Mesothelial cell of epicardium (in vitro differentiated cells): ENCODE measurements at regions not wholly inside any gene's neighbourhood (a gene's known extent, or its start where the extent isn't known, plus 50 kb on each side); places are given as distances from the start of the nearest gene placed in this dataset.

Source experiments
- DNase-seq, 2 experiments: peaks; one replicate each; pipeline ENCODE4 v3.0.0; 2021; ENCODE audit warnings: low spot score in 2 of 2; ENCODE audit not compliant: unreplicated experiment in 2 of 2
- H3K27ac Mint-ChIP-seq: 2 replicates; pipeline ENCODE4 v1.8.0; 2021; ENCODE audit warnings: mixed read lengths
- H3K27me3 Mint-ChIP-seq: 2 replicates; pipeline ENCODE4 v1.8.0; 2021; ENCODE audit warnings: low read depth, mixed read lengths
- H3K36me3 Mint-ChIP-seq: 2 replicates; pipeline ENCODE4 v1.8.0; 2021; ENCODE audit warnings: mixed read lengths
- H3K4me1 Mint-ChIP-seq: 2 replicates; pipeline ENCODE4 v1.8.0; 2021; ENCODE audit warnings: mixed read lengths
- H3K4me3 Mint-ChIP-seq: 2 replicates; pipeline ENCODE4 v1.8.0; 2021; ENCODE audit warnings: mild to moderate bottlenecking, moderate library complexity, mixed read lengths
- H3K9me3 Mint-ChIP-seq: 2 replicates; pipeline ENCODE4 v1.8.0; 2021; ENCODE audit warnings: mixed read lengths
- TF ChIP-seq, protein P1 (sequence below): fragments of 200-600 bp; sonication (generic); IDR thresholded peaks from one replicate; pipeline ENCODE4 v1.5.0; 2021; ENCODE audit warnings: antibody characterized with exemption; ENCODE audit not compliant: unreplicated experiment

DNA sequence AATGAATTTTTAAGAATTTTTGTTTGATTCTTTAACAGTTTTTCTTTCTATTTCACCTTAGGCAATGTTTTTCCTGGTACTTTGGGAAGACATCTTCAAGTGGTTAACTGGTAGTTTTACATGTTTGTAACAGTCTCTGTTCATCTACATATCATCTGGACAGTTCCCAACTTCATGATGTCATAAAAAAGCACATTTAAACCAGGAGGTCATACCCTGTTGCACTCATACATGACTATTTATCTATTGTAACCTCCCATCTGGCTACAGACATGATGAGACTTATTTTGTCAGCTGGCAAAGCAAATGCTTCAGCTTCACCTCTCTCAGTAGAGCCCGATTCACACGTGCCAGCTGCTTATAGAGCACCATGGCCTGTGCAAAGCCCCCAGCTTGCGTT lies 99.8 kb upstream of the YPEL5 start:
- H3K27me3 Mint-ChIP-seq = peaks cover 26% of the 10 kb centered on the region

DNA sequence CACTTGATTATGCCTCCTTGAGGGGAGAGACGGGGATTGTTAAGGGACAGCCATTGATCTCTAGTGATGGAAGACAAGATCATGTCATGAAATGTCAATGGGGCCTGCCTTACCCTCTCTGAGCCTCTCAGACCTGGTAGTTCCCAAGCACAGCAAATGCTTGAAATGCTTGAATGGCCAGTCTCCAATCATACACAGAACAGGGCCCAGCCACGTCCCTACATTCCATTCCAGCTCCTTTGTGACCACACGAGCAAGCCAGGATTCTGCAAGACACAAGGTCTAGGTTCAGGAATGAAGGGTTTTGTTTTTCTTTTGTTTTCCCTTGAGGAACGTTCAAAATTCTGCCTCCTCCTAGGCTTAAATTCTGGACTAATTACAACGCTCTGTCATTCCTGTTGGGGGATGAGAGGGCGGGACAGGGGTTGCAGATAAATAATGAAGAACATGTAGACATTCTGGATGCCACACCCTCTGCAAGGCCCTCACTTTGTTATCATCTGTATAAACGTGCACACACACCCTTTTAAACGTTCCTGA lies 98.1 kb upstream of the YPEL5 start:
- TF ChIP-seq, protein P1, sequence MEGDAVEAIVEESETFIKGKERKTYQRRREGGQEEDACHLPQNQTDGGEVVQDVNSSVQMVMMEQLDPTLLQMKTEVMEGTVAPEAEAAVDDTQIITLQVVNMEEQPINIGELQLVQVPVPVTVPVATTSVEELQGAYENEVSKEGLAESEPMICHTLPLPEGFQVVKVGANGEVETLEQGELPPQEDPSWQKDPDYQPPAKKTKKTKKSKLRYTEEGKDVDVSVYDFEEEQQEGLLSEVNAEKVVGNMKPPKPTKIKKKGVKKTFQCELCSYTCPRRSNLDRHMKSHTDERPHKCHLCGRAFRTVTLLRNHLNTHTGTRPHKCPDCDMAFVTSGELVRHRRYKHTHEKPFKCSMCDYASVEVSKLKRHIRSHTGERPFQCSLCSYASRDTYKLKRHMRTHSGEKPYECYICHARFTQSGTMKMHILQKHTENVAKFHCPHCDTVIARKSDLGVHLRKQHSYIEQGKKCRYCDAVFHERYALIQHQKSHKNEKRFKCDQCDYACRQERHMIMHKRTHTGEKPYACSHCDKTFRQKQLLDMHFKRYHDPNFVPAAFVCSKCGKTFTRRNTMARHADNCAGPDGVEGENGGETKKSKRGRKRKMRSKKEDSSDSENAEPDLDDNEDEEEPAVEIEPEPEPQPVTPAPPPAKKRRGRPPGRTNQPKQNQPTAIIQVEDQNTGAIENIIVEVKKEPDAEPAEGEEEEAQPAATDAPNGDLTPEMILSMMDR = no peak
- DNase-seq = no peak
- H3K4me3 Mint-ChIP-seq = no peak overlapping the region
- peaks cover 34% of the 10 kb centered on the region for H3K27me3 Mint-ChIP-seq
- H3K36me3 Mint-ChIP-seq = no peaks in the 10 kb centered on the region
- no peaks in the 10 kb centered on the region for H3K9me3 Mint-ChIP-seq
- H3K4me1 Mint-ChIP-seq = peaks cover 9% of the 10 kb centered on the region
- no peak overlapping the region for H3K27ac Mint-ChIP-seq

More for the DNA sequence above, 99.8 kb upstream of the YPEL5 start:
- no peak for DNase-seq
- TF ChIP-seq, protein P1 = no peak
- Mint-ChIP-seq H3K4me1 (peaks cover 9% of the 10 kb centered on the region), H3K9me3 (no peaks in the 10 kb centered on the region), H3K4me3 (no peak overlapping the region), H3K27ac (no peak overlapping the region), H3K36me3 (no peaks in the 10 kb centered on the region)

DNA sequence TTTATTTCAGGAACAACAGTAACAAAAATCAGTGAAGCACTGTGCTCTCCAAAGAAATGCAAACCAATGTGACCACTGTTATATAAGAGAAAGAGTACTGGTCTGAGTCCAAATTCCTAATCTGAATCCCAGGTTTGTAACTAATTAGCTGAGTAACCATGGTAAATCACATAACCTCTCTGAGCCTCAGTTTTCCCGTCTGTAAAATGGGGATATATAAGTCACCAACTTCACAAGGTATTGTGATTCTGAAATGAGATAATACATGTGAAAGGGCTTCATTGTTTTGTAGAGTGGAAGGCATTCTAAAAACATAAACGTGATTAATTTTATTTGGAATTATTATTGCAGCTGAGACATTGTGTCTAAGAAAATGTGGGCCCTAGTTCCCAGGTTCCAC lies 91.3 kb upstream of the YPEL5 start:
- no peak overlapping the region for H3K4me3 Mint-ChIP-seq
- peaks cover 6% of the 10 kb centered on the region for H3K9me3 Mint-ChIP-seq
- peaks cover 46% of the 10 kb centered on the region for H3K27me3 Mint-ChIP-seq
- H3K4me1 Mint-ChIP-seq = no peaks in the 10 kb centered on the region
- TF ChIP-seq, protein P1 = no peak
- no peak for DNase-seq
- H3K27ac Mint-ChIP-seq = no peak overlapping the region
- no peaks in the 10 kb centered on the region for H3K36me3 Mint-ChIP-seq

DNA sequence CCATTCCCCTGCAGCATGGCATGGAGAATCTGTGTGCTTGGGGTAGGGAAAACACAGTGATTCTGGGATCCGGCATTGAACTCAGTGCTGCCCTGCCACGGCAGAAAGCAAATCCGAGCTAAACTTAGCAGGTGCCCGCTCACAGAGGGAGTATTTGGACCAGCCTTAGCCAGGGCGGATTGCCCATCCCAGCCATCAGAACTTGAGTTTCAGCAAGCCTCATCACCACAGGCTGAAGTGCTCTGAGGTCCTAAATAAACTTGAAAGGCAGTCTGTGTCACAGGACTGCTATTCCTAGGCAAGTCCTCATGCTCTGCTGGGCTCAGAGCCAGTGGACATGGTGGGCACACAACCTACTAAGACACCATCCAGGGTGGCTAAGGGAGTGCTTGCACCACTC lies 86.2 kb upstream of the YPEL5 start:
- peaks cover 24% of the 10 kb centered on the region for H3K27me3 Mint-ChIP-seq
- TF ChIP-seq, protein P1 = no peak
- no peak overlapping the region for H3K4me3 Mint-ChIP-seq
- no peaks in the 10 kb centered on the region for H3K36me3 Mint-ChIP-seq
- H3K9me3 Mint-ChIP-seq = peaks cover 40% of the 10 kb centered on the region
- no peak overlapping the region for H3K27ac Mint-ChIP-seq
- no peak for DNase-seq
- H3K4me1 Mint-ChIP-seq = no peaks in the 10 kb centered on the region

DNA sequence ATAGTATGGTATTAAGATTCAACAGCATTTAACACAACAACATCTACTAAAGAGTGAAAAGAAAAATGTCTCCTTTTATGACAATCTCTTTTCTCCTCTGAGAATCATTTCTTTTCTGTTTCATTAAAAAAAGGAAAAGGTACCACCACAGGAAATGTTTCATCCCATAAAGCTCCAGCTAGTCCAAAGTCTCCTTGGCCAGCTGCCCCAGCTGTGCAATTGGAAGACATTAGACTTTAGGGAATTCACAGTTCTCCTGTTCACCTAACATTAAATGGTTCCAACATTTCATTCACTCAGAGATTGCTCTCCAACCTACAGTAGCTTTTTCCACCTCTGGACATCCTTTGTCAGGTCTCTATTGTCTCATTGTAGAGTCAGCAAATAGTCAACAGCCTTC lies 78.7 kb upstream of the YPEL5 start:
- no peak for DNase-seq
- H3K4me1 Mint-ChIP-seq = no peaks in the 10 kb centered on the region
- peaks cover 6% of the 10 kb centered on the region for H3K27me3 Mint-ChIP-seq
- H3K4me3 Mint-ChIP-seq = no peak overlapping the region
- peaks cover 36% of the 10 kb centered on the region for H3K9me3 Mint-ChIP-seq
- H3K27ac Mint-ChIP-seq = no peak overlapping the region
- TF ChIP-seq, protein P1 = no peak
- no peaks in the 10 kb centered on the region for H3K36me3 Mint-ChIP-seq
